ENCODE measurements at regions not wholly inside any gene's neighbourhood (a gene's known extent, or its start where the extent isn't known, plus 50 kb on each side); places are given as distances from the start of the nearest gene placed in this dataset.

GRCh38 chr18:71287268-71287667 is 998.4 kb downstream of the SOCS6 start:
- H3K9me3 ChIP-seq = no peaks in the 10 kb centered on the region
- intact Hi-C loops (cut with DNase I) = no loop called here
- no peaks in the 10 kb centered on the region for H3K36me3 ChIP-seq
- no peaks in the 10 kb centered on the region for H3K4me1 ChIP-seq
- H3K27ac ChIP-seq = no peak overlapping the region
- TF ChIP-seq CTCF (IDR thresholded peaks at IDR 0.05) (no peak), POLR2AphosphoS5 (IDR thresholded peaks at IDR 0.05; ENCODE audit: insufficient read depth in 1 of 2, low read depth in 1 of 2) (no peak), POLR2A (IDR thresholded peaks at IDR 0.05) (no peak)
- H3K27me3 ChIP-seq = no peaks in the 10 kb centered on the region
- DNase-seq (ENCODE audit: extremely low spot score in 2 of 2) = no peak
- H3K4me3 ChIP-seq = no peak overlapping the region

GRCh38 chr18:71252351-71252865 is 963.6 kb downstream of the SOCS6 start:
- no peak for DNase-seq (ENCODE audit: extremely low spot score in 2 of 2)
- TF ChIP-seq POLR2A (IDR thresholded peaks at IDR 0.05) = no peak
- TF ChIP-seq POLR2AphosphoS5 (IDR thresholded peaks at IDR 0.05; ENCODE audit: insufficient read depth in 1 of 2, low read depth in 1 of 2) = no peak
- no peak for TF ChIP-seq CTCF (IDR thresholded peaks at IDR 0.05)
- H3K36me3 ChIP-seq = no peaks in the 10 kb centered on the region
- no peak overlapping the region for H3K4me3 ChIP-seq
- no peaks in the 10 kb centered on the region for H3K9me3 ChIP-seq
- intact Hi-C loops (cut with DNase I) = no loop called here
- no peak overlapping the region for H3K27ac ChIP-seq
- no peaks in the 10 kb centered on the region for H3K27me3 ChIP-seq
- H3K4me1 ChIP-seq = no peaks in the 10 kb centered on the region

- no peaks in the 10 kb centered on the region for H3K4me1 ChIP-seq
- no peaks in the 10 kb centered on the region for H3K36me3 ChIP-seq
- no peak for DNase-seq (ENCODE audit: extremely low spot score in 2 of 2)
- no peaks in the 10 kb centered on the region for H3K9me3 ChIP-seq
- no peak overlapping the region for H3K4me3 ChIP-seq
- TF ChIP-seq POLR2AphosphoS5 (IDR thresholded peaks at IDR 0.05; ENCODE audit: insufficient read depth in 1 of 2, low read depth in 1 of 2) (no peak), CTCF (IDR thresholded peaks at IDR 0.05) (no peak), POLR2A (IDR thresholded peaks at IDR 0.05) (no peak)
- H3K27me3 ChIP-seq = no peaks in the 10 kb centered on the region
- intact Hi-C loops (cut with DNase I) = no loop called here
- no peak overlapping the region for H3K27ac ChIP-seq
Observed at GRCh38 chr18:71250191-71250590, 961.3 kb downstream of the SOCS6 start.

GRCh38 chr18:71249791-71250190 is 960.9 kb downstream of the SOCS6 start:
- DNase-seq (ENCODE audit: extremely low spot score in 2 of 2) = no peak
- TF ChIP-seq CTCF (IDR thresholded peaks at IDR 0.05) (no peak), POLR2A (IDR thresholded peaks at IDR 0.05) (no peak), POLR2AphosphoS5 (IDR thresholded peaks at IDR 0.05; ENCODE audit: insufficient read depth in 1 of 2, low read depth in 1 of 2) (no peak)
- H3K27me3 ChIP-seq = no peaks in the 10 kb centered on the region

GRCh38 chr18:71242981-71243380 is 954.1 kb downstream of the SOCS6 start:
- H3K27me3 ChIP-seq = no peaks in the 10 kb centered on the region
- no peak for TF ChIP-seq CTCF (IDR thresholded peaks at IDR 0.05)
- no peak for TF ChIP-seq POLR2AphosphoS5 (IDR thresholded peaks at IDR 0.05; ENCODE audit: insufficient read depth in 1 of 2, low read depth in 1 of 2)
- TF ChIP-seq POLR2A (IDR thresholded peaks at IDR 0.05) = no peak
- H3K36me3 ChIP-seq = no peaks in the 10 kb centered on the region
- no peak overlapping the region for H3K27ac ChIP-seq
- intact Hi-C loops (cut with DNase I) = no loop called here
- no peaks in the 10 kb centered on the region for H3K9me3 ChIP-seq
- no peak overlapping the region for H3K4me3 ChIP-seq
- H3K4me1 ChIP-seq = no peaks in the 10 kb centered on the region
- no peak for DNase-seq (ENCODE audit: extremely low spot score in 2 of 2)

More at GRCh38 chr18:71249791-71250190, 960.9 kb downstream of the SOCS6 start:
- Histone ChIP-seq H3K4me1 (no peaks in the 10 kb centered on the region), H3K36me3 (no peaks in the 10 kb centered on the region), H3K27ac (no peak overlapping the region), H3K4me3 (no peak overlapping the region), H3K9me3 (no peaks in the 10 kb centered on the region)
- intact Hi-C loops (cut with DNase I) = no loop called here
